ENCODE measurements at regions not wholly inside any gene's neighbourhood (a gene's known extent, or its start where the extent isn't known, plus 50 kb on each side); places are given as distances from the start of the nearest gene placed in this dataset.

DNA sequence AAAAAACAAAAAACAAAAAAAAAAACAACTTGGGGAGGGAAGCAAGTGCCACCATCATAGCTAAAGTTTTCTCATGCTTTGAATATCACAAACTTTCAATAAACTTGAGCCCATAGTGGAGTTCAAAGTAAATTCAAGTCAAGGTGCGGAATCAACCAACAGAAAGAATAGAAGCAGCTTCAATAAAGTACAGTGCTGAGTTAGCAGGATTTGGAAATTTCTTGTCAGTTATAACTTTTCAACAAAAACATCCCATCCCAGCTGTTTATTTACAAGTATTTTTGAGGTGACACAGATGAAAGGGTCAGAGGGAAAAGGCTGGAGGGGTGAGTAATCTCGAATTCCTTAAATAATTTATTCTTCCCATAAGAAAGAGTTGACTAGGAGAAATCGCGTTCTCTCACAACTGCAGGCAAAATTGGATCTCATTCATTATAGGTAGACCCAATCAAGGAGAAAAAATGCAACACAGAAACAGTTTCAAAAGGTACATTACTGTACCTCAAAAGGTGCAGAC is 477.4 kb upstream of the RASGRP1 start:
- no peak for DNase-seq

DNA sequence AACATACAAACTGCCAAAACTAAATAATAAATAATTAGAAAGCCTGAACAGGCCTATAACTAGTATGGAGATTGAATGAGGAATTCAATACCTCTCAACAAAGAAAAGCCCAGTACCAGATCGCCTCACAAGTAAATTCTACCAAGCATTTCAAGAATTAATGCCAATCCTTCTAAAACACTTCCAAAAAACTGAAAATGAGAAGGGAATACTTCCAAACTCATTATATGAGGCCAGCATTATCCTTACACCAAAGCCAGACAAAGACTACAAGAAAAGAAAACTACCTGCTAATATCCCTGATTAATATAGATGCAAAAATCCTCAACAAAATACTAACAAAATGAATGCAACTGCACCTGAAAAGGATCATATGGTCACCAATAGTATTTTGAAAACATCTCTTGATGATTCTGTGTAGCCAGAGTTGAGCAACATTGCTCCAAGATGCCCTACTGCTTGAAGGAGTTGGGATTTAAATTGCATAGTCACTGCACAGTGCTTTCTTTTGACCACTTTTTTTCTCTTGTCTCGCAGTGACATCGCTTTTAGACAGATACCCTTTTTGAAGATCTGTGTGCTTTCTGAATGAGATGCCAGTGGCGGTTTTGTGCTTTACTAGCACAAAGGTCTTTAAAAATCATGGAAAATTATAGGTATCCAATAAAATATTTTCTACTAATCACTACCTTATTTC is 487.2 kb upstream of the RASGRP1 start:
- no peak for DNase-seq

DNA sequence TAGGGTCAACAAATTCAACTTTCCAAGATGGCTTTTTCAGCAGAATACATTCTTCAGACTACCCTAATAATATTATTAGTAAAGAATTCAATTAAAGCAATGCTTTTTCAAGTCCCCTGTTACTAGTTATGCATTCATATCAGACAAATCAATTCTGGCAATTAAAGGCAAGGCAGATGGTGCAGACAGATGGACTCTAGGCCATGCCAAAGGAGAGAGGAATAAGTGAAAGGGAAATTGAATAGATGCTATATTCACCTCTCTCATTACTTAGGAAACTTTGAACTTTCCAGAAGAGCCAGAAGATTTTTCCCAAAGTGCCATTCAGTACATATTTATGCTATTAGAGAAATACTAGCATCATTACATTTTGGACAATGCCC is 487.7 kb upstream of the RASGRP1 start:
- no peak for DNase-seq

- DNase-seq, result no peak
These were observed 488.9 kb upstream of the RASGRP1 start for GRCh38 chr15:39053480-39053879.

DNA sequence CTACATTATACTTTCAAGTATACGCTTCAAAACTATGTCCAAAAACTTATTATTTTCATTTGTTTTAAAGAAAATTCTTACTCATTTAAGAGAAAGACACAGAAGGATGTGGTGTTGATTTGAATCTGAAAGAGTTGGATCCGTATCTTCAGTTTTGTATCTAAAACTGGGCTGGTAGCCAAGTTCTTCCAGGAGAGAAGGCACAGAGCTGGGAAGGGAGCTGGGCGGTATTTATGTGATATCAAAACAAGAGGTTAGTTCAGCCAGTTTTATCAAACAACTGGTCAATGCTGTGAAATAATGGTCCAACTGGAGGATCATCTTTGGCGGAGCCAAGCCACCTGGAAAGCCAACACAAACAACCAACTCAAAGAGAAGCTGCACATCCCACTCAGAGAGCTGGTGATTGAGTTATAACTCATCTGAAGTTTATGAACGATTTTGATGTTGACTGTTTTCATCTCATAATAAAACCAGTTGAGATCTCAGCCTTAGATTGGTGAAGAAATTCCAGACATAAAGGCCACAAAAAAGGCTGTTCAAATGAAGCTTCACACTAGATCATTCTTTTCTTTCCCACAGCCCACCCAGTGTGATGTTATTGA is 489.6 kb upstream of the RASGRP1 start:
- no peak for DNase-seq

GRCh38 chr15:39056357-39056756 is 491.7 kb upstream of the RASGRP1 start:
- DNase-seq, result no peak

- no peak for DNase-seq
These were observed 493.9 kb upstream of the RASGRP1 start for GRCh38 chr15:39058351-39059131.

GRCh38 chr15:39059917-39060316 is 495.3 kb upstream of the RASGRP1 start:
- no peak for DNase-seq

- no peak for DNase-seq
These were observed 497.4 kb upstream of the RASGRP1 start for GRCh38 chr15:39061952-39062464.

DNA sequence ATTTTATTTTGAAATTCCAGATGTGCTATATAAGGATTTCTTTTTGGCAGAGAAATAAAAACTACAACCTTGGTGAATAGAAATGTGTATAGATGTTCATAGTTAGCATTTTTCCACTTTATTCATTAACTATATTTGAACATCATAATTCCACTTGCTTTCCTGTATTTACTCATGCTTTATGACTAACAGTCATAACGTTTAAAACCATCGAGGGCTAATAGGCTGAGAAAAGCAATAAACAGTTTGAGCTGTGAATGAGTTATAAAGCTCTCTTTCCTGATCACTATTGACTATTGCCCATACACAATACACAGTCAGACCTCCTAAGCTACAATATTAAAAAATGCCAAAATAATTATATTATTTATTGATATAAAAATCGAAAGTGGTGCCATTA is 502.1 kb upstream of the RASGRP1 start:
- DNase-seq, result no peak

GRCh38 chr15:39074341-39074985 is 506.4 kb upstream of the THBS1 start:
- no peak for DNase-seq

GRCh38 chr15:39075311-39075710 is 505.6 kb upstream of the THBS1 start:
- DNase-seq, result no peak

DNA sequence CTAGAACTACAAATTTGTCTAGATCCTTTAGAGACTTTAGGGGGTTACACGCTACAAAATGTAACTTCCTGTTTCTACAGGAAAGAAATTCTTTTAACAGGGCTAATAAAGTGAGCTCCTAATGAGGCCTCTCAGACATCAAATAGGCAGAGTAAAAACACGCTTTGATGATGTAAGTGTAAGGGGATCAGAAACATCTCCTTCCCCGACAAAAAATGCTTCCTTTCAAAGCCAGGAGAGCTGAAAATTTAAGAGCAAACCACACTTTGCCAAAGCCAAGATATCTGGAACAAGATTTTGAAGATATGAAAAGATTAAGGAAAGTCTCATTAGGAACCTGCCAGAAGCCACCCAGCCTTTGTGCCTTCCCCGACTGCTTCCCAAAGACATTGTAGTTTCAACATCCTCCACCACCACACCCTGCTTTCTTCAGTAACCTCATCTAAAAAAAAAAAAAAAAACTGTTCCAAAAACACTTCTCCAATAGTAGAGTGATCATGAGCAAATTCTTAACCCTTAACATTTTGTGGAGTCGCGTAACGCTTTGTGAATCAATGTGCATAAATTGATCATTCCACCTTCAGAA is 505.0 kb upstream of the THBS1 start:
- no peak for DNase-seq

GRCh38 chr15:39078026-39078425 is 502.9 kb upstream of the THBS1 start:
- DNase-seq, result no peak

GRCh38 chr15:39079296-39079847 is 501.5 kb upstream of the THBS1 start:
- DNase-seq, result no peak

DNA sequence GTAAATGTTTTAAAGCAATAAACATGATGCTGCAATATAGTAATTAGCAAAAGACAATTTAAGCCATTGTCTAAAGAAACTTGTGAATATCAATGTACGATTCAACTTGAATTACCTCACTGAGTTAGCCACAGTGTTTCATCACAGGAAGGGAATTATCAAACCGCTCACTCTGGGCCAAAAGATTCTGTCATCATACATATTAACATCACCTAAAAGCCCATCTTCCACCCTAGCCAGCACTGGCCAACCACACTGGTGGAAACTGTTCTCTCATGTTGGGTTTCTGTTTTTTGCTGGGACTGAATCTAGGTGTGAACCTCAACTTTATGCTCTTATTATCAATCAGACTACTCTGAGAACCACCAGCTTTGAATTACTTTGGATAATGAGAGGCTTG is 497.7 kb upstream of the THBS1 start:
- DNase-seq, result no peak

DNA sequence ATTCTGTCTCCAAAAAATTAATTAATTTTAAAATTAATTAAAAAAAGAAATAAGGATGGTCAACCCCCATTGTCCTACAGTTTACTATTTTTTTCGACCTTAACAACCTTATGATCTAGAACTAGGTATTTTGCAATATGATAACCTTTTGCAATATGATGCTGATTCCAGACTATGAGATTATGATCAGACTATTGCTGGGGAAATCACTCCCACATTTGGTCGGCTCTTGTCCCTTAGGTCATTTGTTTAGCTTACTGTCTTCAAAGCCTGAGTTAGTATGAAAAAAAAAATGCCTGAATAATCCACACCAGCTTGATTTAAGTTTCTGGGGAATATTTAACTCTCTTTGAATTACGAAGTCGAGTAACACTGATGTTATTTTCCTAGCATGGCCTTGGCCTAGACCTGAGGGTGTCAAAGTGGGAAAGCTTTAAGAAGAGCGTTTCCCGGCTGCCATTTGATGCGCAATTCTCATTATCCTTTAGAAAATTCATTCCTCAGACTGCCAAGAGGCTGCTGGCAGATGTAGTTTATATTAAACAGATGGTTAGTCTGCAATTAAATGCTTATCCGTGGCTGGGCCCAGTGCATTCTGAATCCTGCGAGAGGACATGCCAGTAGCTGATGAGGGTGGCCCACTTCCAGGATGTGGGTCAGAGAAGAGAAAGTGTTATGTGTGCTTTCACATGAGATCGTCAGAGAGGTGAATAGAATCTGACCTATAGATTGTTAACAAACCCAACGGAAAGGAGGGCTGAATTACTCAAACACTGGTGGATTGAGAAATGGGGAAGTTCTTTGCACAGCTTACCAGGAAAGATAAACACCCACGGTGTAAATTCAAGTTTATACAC is 496.0 kb upstream of the THBS1 start:
- no peak for DNase-seq

DNA sequence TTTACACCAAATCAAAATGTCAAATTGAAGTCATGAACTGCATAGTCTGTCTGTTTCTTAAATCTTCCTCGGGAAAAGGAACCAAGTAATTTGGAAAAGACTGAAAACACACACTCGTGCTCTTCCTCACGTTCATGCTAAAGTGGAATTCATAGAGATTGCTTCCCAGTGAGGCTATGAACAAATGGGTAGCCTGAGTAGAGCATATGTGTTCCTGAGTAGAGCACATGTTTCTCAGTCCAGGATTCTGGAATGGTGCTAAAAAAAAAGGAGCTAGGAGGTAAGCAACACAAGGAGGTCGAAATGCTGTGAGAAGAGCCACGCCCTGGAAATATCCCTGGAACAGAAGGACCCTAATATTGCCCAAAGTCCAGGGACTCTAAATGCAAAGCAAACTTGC is 494.2 kb upstream of the THBS1 start:
- DNase-seq, result no peak

- no peak for DNase-seq
These were observed 492.7 kb upstream of the THBS1 start for GRCh38 chr15:39088156-39088555.

GRCh38 chr15:39092354-39092753 is 488.5 kb upstream of the THBS1 start:
- DNase-seq, result no peak

GRCh38 chr15:39092761-39093160 is 488.1 kb upstream of the THBS1 start:
- no peak for DNase-seq

- DNase-seq, result no peak
These were observed 486.8 kb upstream of the THBS1 start for GRCh38 chr15:39094116-39094515.
